Type B pancreatic cell (in vitro differentiated cells): ENCODE measurements at regions not wholly inside any gene's neighbourhood (a gene's known extent, or its start where the extent isn't known, plus 50 kb on each side); places are given as distances from the start of the nearest gene placed in this dataset.

ENCODE experiments used
- DNase-seq: peaks from one replicate; pipeline ENCODE4 v3.0.0; 2021; ENCODE audit warnings: mixed read lengths; ENCODE audit not compliant: unreplicated experiment; ENCODE audit errors: extremely low spot score
- H3K27ac Mint-ChIP-seq: 2 replicates; pipeline ENCODE4 v1.8.0; 2021; ENCODE audit warnings: mild to moderate bottlenecking, mixed read lengths
- H3K27me3 Mint-ChIP-seq: 2 replicates; pipeline ENCODE4 v1.8.0; 2021; ENCODE audit warnings: mixed read lengths
- H3K36me3 Mint-ChIP-seq: 2 replicates; pipeline ENCODE4 v1.8.0; 2021; ENCODE audit warnings: mixed read lengths
- H3K4me1 Mint-ChIP-seq: one replicate; pipeline ENCODE4 v1.8.0; 2021; ENCODE audit warnings: mixed read lengths; ENCODE audit not compliant: unreplicated experiment
- H3K4me3 Mint-ChIP-seq: 2 replicates; pipeline ENCODE4 v1.8.0; 2021; ENCODE audit warnings: mild to moderate bottlenecking, mixed read lengths
- H3K9me3 Mint-ChIP-seq: 2 replicates; pipeline ENCODE4 v1.8.0; 2021; ENCODE audit warnings: mixed read lengths
- TF ChIP-seq, protein P1 (sequence below): fragments of 200-600 bp; sonication (generic); conservative IDR thresholded peaks from 2 replicates; pipeline ENCODE4 v1.5.0; 2021; ENCODE audit warnings: antibody characterized with exemption, mild to moderate bottlenecking

DNA sequence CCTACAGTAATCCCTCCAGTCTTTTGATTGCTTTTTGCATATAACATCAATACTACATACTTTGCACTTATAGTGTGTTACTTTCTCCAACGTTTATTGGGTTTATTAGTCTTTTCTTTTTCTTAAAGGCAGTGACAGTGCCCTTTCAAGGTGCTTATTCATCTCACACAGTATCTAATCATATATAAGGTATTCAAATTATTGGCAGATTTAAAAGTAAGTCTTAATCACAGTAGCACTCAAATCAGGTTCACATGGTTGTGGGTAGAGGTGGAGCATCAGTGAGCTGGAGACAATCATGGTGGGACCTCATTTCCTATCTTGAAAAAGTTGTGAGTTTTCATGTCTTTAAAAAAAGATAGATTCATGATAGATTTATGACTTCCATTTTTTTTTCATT, 706.2 kb downstream of the GALC start:
- Mint-ChIP-seq H3K9me3 (peaks cover 4% of the 10 kb centered on the region), H3K4me1 (no peaks in the 10 kb centered on the region)

DNA sequence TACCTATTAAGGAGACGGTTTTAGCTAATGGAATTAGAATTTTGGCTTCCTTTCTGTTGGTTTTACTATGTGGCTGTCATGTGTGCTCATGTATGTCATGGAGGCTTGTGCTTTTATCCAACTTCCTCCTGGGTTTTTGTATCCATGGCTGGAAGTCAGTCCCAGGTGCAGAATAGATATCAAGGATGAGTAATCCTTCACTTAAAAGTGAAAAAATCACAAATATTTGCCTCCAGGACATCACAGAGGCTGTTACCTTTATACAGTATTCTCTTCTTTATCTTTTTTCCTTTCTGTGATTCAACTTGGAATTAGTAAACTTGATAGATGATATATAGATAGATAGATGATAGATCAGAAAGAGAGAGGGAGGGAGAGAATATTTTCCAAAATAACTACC, 706.8 kb downstream of the GALC start:
- DNase-seq, result no peak
- H3K4me3 Mint-ChIP-seq, result no peak overlapping the region
- no peaks in the 10 kb centered on the region for H3K9me3 Mint-ChIP-seq
- H3K36me3 Mint-ChIP-seq, result no peaks in the 10 kb centered on the region
- H3K4me1 Mint-ChIP-seq, result no peaks in the 10 kb centered on the region
- TF ChIP-seq, protein P1, sequence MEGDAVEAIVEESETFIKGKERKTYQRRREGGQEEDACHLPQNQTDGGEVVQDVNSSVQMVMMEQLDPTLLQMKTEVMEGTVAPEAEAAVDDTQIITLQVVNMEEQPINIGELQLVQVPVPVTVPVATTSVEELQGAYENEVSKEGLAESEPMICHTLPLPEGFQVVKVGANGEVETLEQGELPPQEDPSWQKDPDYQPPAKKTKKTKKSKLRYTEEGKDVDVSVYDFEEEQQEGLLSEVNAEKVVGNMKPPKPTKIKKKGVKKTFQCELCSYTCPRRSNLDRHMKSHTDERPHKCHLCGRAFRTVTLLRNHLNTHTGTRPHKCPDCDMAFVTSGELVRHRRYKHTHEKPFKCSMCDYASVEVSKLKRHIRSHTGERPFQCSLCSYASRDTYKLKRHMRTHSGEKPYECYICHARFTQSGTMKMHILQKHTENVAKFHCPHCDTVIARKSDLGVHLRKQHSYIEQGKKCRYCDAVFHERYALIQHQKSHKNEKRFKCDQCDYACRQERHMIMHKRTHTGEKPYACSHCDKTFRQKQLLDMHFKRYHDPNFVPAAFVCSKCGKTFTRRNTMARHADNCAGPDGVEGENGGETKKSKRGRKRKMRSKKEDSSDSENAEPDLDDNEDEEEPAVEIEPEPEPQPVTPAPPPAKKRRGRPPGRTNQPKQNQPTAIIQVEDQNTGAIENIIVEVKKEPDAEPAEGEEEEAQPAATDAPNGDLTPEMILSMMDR, result no peak
- no peaks in the 10 kb centered on the region for H3K27me3 Mint-ChIP-seq
- no peak overlapping the region for H3K27ac Mint-ChIP-seq

More for the DNA sequence above, 706.2 kb downstream of the GALC start:
- Mint-ChIP-seq H3K27ac (no peak overlapping the region), H3K36me3 (no peaks in the 10 kb centered on the region), H3K27me3 (no peaks in the 10 kb centered on the region), H3K4me3 (no peak overlapping the region)
- TF ChIP-seq, protein P1, result no peak
- DNase-seq, result no peak

DNA sequence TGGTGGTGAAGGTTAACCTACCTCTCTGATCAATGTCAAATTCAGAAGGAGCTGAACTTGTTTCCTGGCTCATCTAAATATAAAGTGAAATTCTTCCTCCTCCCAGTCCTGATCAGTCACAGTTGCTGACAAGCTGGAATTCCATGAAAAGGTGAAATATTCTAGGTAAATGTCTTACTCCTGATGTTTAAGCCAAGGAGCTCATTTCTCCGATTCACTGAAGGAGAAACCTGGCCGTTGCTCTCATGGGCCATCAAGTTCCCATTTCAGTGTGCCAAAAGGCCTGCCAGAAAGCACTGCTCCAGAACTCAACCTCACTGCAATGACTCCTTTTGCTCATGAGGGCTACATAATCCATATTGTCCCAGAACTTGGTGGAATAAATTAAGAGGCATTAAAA, 707.5 kb downstream of the GALC start:
- Mint-ChIP-seq H3K27me3 (no peaks in the 10 kb centered on the region), H3K4me3 (no peak overlapping the region), H3K27ac (no peak overlapping the region), H3K9me3 (no peaks in the 10 kb centered on the region), H3K4me1 (peaks cover 3% of the 10 kb centered on the region), H3K36me3 (no peaks in the 10 kb centered on the region)
- no peak for DNase-seq
- TF ChIP-seq, protein P1, result no peak

DNA sequence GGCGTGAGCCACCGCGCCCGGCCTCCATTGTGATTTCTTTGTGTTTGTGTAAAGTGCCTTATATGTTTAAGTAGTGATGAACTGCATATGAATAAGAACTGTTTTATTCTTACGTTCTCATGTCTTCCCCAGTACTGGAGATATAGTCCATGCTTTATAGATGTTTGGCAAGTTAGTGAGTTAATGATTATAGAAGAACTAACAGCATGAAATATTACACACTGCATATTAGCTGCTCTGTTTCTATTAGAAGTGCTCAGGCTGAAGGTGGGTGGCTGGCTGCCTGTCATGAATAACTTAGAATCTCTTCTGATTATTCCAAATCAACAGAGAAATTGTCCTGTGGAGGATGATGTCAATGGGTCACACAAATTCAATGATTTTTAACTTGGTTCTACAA, 709.4 kb downstream of the GALC start:
- peaks cover 4% of the 10 kb centered on the region for H3K4me1 Mint-ChIP-seq
- no peak for DNase-seq

DNA sequence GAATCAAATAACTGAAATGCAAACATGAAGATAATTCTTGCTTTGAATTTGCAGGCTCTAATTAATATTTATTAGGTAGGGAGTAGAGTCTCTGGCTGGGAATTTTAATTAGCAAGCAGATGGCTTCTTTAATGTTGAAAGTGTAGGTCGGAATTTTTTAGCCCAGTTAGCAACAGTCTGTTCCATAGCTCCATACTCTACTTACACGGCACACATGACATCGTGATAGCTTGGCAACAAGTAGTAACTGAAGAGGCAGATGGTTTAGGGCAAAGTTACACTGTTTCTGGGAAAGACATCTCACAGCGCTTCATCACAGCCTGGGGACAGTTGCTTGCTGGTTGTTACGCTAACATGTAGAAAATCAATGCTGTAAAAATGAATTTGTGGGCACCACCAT, 710.7 kb downstream of the GALC start:
- TF ChIP-seq, protein P1, result no peak
- Mint-ChIP-seq H3K27ac (no peak overlapping the region), H3K9me3 (no peaks in the 10 kb centered on the region), H3K27me3 (no peaks in the 10 kb centered on the region), H3K36me3 (no peaks in the 10 kb centered on the region), H3K4me1 (peaks cover 4% of the 10 kb centered on the region), H3K4me3 (no peak overlapping the region)
- no peak for DNase-seq

More for the DNA sequence above, 709.4 kb downstream of the GALC start:
- H3K9me3 Mint-ChIP-seq, result no peaks in the 10 kb centered on the region
- H3K27me3 Mint-ChIP-seq, result no peaks in the 10 kb centered on the region
- no peaks in the 10 kb centered on the region for H3K36me3 Mint-ChIP-seq
- TF ChIP-seq, protein P1, result no peak
- H3K27ac Mint-ChIP-seq, result no peak overlapping the region
- H3K4me3 Mint-ChIP-seq, result no peak overlapping the region

DNA sequence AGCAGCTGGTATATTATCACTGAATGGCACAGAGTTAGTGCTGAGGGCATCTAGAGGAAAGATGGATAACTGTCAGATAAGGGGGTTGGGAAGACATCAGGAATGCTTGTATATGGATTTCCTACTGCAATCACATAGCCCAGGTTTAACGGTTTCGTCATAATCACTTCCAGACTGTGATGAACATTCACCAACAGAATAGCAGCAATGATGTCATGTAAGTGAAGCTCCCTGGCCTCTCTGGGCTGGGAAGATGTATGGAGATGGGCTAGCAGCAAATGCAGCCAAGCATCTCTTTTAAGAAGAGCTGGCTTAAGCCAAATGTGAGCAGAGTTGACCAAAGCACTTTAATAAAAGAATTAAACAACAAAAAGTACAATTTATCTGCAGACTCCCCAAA, 714.6 kb downstream of the GALC start:
- H3K27ac Mint-ChIP-seq, result no peak overlapping the region
- no peaks in the 10 kb centered on the region for H3K27me3 Mint-ChIP-seq
- DNase-seq, result no peak
- H3K36me3 Mint-ChIP-seq, result no peaks in the 10 kb centered on the region
- TF ChIP-seq, protein P1, result no peak
- H3K4me1 Mint-ChIP-seq, result peaks cover 4% of the 10 kb centered on the region
- H3K9me3 Mint-ChIP-seq, result peaks cover 9% of the 10 kb centered on the region
- no peak overlapping the region for H3K4me3 Mint-ChIP-seq
